ENCODE measurements at regions not wholly inside any gene's neighbourhood (a gene's known extent, or its start where the extent isn't known, plus 50 kb on each side); places are given as distances from the start of the nearest gene placed in this dataset.
"Not testable (repeated sequence)": the region's sequence is repeated elsewhere in the genome, so short reads cannot be mapped to it uniquely, and the experiment has no call there.

- no peak overlapping the region for H3K27ac ChIP-seq (ENCODE audit: low read depth, low read length, poor library complexity, severe bottlenecking)
- no peaks in the 10 kb centered on the region for H3K36me3 ChIP-seq (ENCODE audit: insufficient read depth, low read length)
- no peaks in the 10 kb centered on the region for H3K4me1 ChIP-seq (ENCODE audit: insufficient read depth, low read length, poor library complexity, severe bottlenecking)
- no peak overlapping the region for H2AFZ ChIP-seq (ENCODE audit: low read length)
- ChIA-PET POLR2A (no interaction called here), CTCF (ENCODE audit: unreplicated experiment) (no interaction called here)
- H3K4me2 ChIP-seq (ENCODE audit: low read length): no peak overlapping the region
- H3K9me2 ChIP-seq (ENCODE audit: insufficient read depth, low read length): no peaks in the 10 kb centered on the region
- intact Hi-C loops (cut with micrococcal nuclease; ENCODE audit: unreplicated experiment): no loop called here
- H4K20me1 ChIP-seq (ENCODE audit: insufficient read depth, low read length): no peaks in the 10 kb centered on the region
- no peaks in the 10 kb centered on the region for H3K9me3 ChIP-seq (ENCODE audit: low read length)
- BruUV-seq (replicated peaks): no TSS peak
- DNase-seq (ENCODE audit: low spot score): no peak
- TF ChIP-seq, protein P1, sequence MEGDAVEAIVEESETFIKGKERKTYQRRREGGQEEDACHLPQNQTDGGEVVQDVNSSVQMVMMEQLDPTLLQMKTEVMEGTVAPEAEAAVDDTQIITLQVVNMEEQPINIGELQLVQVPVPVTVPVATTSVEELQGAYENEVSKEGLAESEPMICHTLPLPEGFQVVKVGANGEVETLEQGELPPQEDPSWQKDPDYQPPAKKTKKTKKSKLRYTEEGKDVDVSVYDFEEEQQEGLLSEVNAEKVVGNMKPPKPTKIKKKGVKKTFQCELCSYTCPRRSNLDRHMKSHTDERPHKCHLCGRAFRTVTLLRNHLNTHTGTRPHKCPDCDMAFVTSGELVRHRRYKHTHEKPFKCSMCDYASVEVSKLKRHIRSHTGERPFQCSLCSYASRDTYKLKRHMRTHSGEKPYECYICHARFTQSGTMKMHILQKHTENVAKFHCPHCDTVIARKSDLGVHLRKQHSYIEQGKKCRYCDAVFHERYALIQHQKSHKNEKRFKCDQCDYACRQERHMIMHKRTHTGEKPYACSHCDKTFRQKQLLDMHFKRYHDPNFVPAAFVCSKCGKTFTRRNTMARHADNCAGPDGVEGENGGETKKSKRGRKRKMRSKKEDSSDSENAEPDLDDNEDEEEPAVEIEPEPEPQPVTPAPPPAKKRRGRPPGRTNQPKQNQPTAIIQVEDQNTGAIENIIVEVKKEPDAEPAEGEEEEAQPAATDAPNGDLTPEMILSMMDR (conservative IDR thresholded peaks at IDR 0.05; ENCODE audit: low read length): no peak
- TF ChIP-seq EZH2phosphoT487 (IDR thresholded peaks at IDR 0.05; ENCODE audit: borderline replicate concordance, low read depth, low read length): no peak
- H3K4me3 ChIP-seq (ENCODE audit: low read depth, low read length, poor library complexity, severe bottlenecking): no peak overlapping the region
- no peaks in the 10 kb centered on the region for H3K79me2 ChIP-seq (ENCODE audit: insufficient read depth, low read depth, low read length)
Observed at GRCh38 chr14:90464481-90464880, 67.7 kb downstream of the CALM1 start.

GRCh38 chr14:90467501-90467900, 70.7 kb downstream of the CALM1 start:
- CTCF ChIA-PET (ENCODE audit: unreplicated experiment): no interaction called here
- no peak overlapping the region for H3K4me2 ChIP-seq (ENCODE audit: low read length)
- H3K27ac ChIP-seq (ENCODE audit: low read depth, low read length, poor library complexity, severe bottlenecking): no peak overlapping the region
- H2AFZ ChIP-seq (ENCODE audit: low read length): no peak overlapping the region
- no peaks in the 10 kb centered on the region for H4K20me1 ChIP-seq (ENCODE audit: insufficient read depth, low read length)
- TF ChIP-seq EZH2phosphoT487 (IDR thresholded peaks at IDR 0.05; ENCODE audit: borderline replicate concordance, low read depth, low read length): no peak
- TF ChIP-seq, protein P1 (conservative IDR thresholded peaks at IDR 0.05; ENCODE audit: low read length): no peak
- intact Hi-C loops (cut with micrococcal nuclease; ENCODE audit: unreplicated experiment): no loop called here
- H3K4me1 ChIP-seq (ENCODE audit: insufficient read depth, low read length, poor library complexity, severe bottlenecking): no peaks in the 10 kb centered on the region
- H3K9me3 ChIP-seq (ENCODE audit: low read length): no peaks in the 10 kb centered on the region
- no TSS peak for BruUV-seq (replicated peaks)
- H3K4me3 ChIP-seq (ENCODE audit: low read depth, low read length, poor library complexity, severe bottlenecking): no peak overlapping the region
- POLR2A ChIA-PET: no interaction called here
- no peaks in the 10 kb centered on the region for H3K9me2 ChIP-seq (ENCODE audit: insufficient read depth, low read length)
- H3K79me2 ChIP-seq (ENCODE audit: insufficient read depth, low read depth, low read length): no peaks in the 10 kb centered on the region
- no peak for DNase-seq (ENCODE audit: low spot score)
- no peaks in the 10 kb centered on the region for H3K36me3 ChIP-seq (ENCODE audit: insufficient read depth, low read length)

GRCh38 chr14:90469416-90469815, 72.6 kb downstream of the CALM1 start:
- H3K9me2 ChIP-seq (ENCODE audit: insufficient read depth, low read length); CTCF ChIA-PET (ENCODE audit: unreplicated experiment); H3K4me3 ChIP-seq (ENCODE audit: low read depth, low read length, poor library complexity, severe bottlenecking); H4K20me1 ChIP-seq (ENCODE audit: insufficient read depth, low read length); H3K4me2 ChIP-seq (ENCODE audit: low read length); H3K27ac ChIP-seq (ENCODE audit: low read depth, low read length, poor library complexity, severe bottlenecking); DNase-seq (ENCODE audit: low spot score); intact Hi-C loops (cut with micrococcal nuclease; ENCODE audit: unreplicated experiment); H3K4me1 ChIP-seq (ENCODE audit: insufficient read depth, low read length, poor library complexity, severe bottlenecking); H3K36me3 ChIP-seq (ENCODE audit: insufficient read depth, low read length); BruUV-seq (replicated peaks); H2AFZ ChIP-seq (ENCODE audit: low read length); POLR2A ChIA-PET; H3K79me2 ChIP-seq (ENCODE audit: insufficient read depth, low read depth, low read length): not testable (repeated sequence)
- H3K9me3 ChIP-seq (ENCODE audit: low read length): peaks cover 15% of the 10 kb centered on the region

Measured in OCI-LY7 (cell line).